Mesenchymal stem cell (in vitro differentiated cells and primary cell): ENCODE measurements at regions not wholly inside any gene's neighbourhood (a gene's known extent, or its start where the extent isn't known, plus 50 kb on each side); places are given as distances from the start of the nearest gene placed in this dataset.

ENCODE experiments used
- DNase-seq: peaks from one replicate; pipeline ENCODE4 v3.0.0-alpha.2; 2013
- H2AFZ ChIP-seq: one replicate; pipeline ENCODE4 v1.6.1; 2013; ENCODE audit warnings: low read depth, mild to moderate bottlenecking, control low read depth, inconsistent platforms, low read length, moderate library complexity
- H2AK5ac ChIP-seq: 2 replicates; pipeline ENCODE4 v1.6.1; 2013; ENCODE audit warnings: low read length, moderate library complexity, mild to moderate bottlenecking, inconsistent platforms; ENCODE audit not compliant: severe bottlenecking
- H2BK120ac ChIP-seq: one replicate; pipeline ENCODE4 v1.6.1; 2013; ENCODE audit warnings: low read depth, mild to moderate bottlenecking, inconsistent platforms, low read length, moderate library complexity
- H2BK12ac ChIP-seq, 2 experiments: one replicate each; pipeline ENCODE4 v1.6.1; 2013; ENCODE audit warnings: inconsistent platforms in 2 of 2, low read length in 2 of 2, mild to moderate bottlenecking in 2 of 2, moderate library complexity in 2 of 2, control low read depth in 1 of 2
- H2BK15ac ChIP-seq: one replicate; pipeline ENCODE4 v1.6.1; 2013; ENCODE audit warnings: mild to moderate bottlenecking, low read depth, inconsistent platforms; ENCODE audit not compliant: poor library complexity, severe bottlenecking
- H2BK5ac ChIP-seq: 2 replicates; pipeline ENCODE4 v1.6.1; 2013; ENCODE audit warnings: low read depth, mild to moderate bottlenecking, low read length, control low read depth, inconsistent platforms; ENCODE audit not compliant: poor library complexity, severe bottlenecking
- H3K14ac ChIP-seq, 2 experiments: one replicate each; pipeline ENCODE4 v1.6.1; 2013; ENCODE audit warnings: inconsistent platforms in 2 of 2, low read length in 2 of 2, control low read depth in 1 of 2, mild to moderate bottlenecking in 1 of 2, moderate library complexity in 1 of 2
- H3K18ac ChIP-seq, 2 experiments: one replicate each; pipeline ENCODE4 v1.6.1; 2013; ENCODE audit warnings: inconsistent platforms in 2 of 2, low read length in 2 of 2, control low read depth in 1 of 2, low read depth in 1 of 2, mild to moderate bottlenecking in 1 of 2
- H3K23ac ChIP-seq, 2 experiments: one replicate each; pipeline ENCODE4 v1.6.1; 2013; ENCODE audit warnings: inconsistent platforms in 2 of 2, low read length in 2 of 2, mild to moderate bottlenecking in 2 of 2, moderate library complexity in 2 of 2, control low read depth in 1 of 2
- H3K27ac ChIP-seq: 2 replicates; pipeline ENCODE4 v1.5.1; 2013; ENCODE audit warnings: mild to moderate bottlenecking, moderate library complexity, low read length, control low read depth, inconsistent platforms; ENCODE audit not compliant: poor library complexity, severe bottlenecking
- H3K27me3 ChIP-seq, 2 experiments: 2 replicates each; pipeline versions ENCODE4 v1.6.1 to v1.7.0; 2013; ENCODE audit warnings: low read length in 2 of 2, mild to moderate bottlenecking in 2 of 2, moderate library complexity in 2 of 2, control low read depth in 1 of 2, inconsistent platforms in 1 of 2; ENCODE audit not compliant: control insufficient read depth in 1 of 2, insufficient read depth in 1 of 2
- H3K36me3 ChIP-seq, 2 experiments: 2 replicates each; pipeline versions ENCODE4 v1.6.1 to v1.7.0; 2013; ENCODE audit warnings: low read length in 2 of 2, control low read depth in 1 of 2, inconsistent platforms in 1 of 2, low read depth in 1 of 2, mild to moderate bottlenecking in 1 of 2; ENCODE audit not compliant: insufficient read depth in 2 of 2, control insufficient read depth in 1 of 2
- H3K4ac ChIP-seq, 2 experiments: one replicate each; pipeline ENCODE4 v1.6.1; 2013; ENCODE audit warnings: inconsistent platforms in 2 of 2, low read length in 2 of 2, mild to moderate bottlenecking in 2 of 2, moderate library complexity in 2 of 2, control low read depth in 1 of 2, low read depth in 1 of 2
- H3K4me1 ChIP-seq: 2 replicates; pipeline ENCODE4 v1.6.1; 2013; ENCODE audit warnings: low read depth, low read length, control low read depth; ENCODE audit not compliant: control insufficient read depth, insufficient read depth
- H3K4me2 ChIP-seq: 2 replicates; pipeline ENCODE4 v1.6.1; 2013; ENCODE audit warnings: low read length, mild to moderate bottlenecking, inconsistent platforms; ENCODE audit not compliant: poor library complexity, severe bottlenecking
- H3K4me3 ChIP-seq, 2 experiments: 2 replicates each; pipeline versions ENCODE4 v1.5.1 to v1.7.0; 2013; ENCODE audit warnings: low read length in 2 of 2, mild to moderate bottlenecking in 2 of 2, control low read depth in 1 of 2, low read depth in 1 of 2; ENCODE audit not compliant: insufficient read depth in 1 of 2
- H3K79me1 ChIP-seq: replicated peaks from 2 replicates; pipeline ENCODE4 v1.6.1; 2013; ENCODE audit warnings: mild to moderate bottlenecking, control low read depth, low read length, inconsistent platforms; ENCODE audit not compliant: poor library complexity, severe bottlenecking
- H3K9ac ChIP-seq: 2 replicates; pipeline ENCODE4 v1.7.0; 2013; ENCODE audit warnings: mild to moderate bottlenecking, low read length, moderate library complexity
- H3K9me3 ChIP-seq: 2 replicates; pipeline ENCODE4 v1.7.0; 2013; ENCODE audit warnings: mild to moderate bottlenecking, low read length; ENCODE audit not compliant: control insufficient read depth
- H4K8ac ChIP-seq: one replicate; pipeline ENCODE4 v1.6.1; 2013; ENCODE audit warnings: inconsistent platforms, mild to moderate bottlenecking, low read length, moderate library complexity
- H4K91ac ChIP-seq: one replicate; pipeline ENCODE4 v1.6.1; 2013; ENCODE audit warnings: mild to moderate bottlenecking, low read length, inconsistent platforms
- WGBS: methylation state at CpG from one replicate; pipeline ENCODE4 v1.1.7; 2013; ENCODE audit warnings: mixed read lengths; 5-methylcytosine and 5-hydroxymethylcytosine counted together

DNA sequence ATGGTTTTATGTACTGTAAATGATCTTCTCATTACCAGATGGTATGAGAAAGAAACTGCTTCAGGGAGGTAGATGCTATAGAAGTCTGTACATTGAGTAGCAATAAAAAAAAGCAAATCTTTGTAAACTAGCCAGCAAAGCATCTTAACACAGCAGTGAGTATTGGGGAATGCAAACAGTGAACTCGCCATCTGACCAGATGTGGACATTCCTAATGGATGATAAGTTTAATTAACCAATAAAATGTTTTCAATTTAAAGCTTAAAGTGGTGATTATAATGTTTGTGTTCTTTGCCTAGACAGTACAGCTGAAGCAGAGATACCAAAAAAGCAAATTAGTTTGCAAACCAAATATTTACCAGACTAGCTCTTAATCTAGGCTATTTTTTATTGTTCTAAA, 1144.2 kb downstream of the FAT4 start:
- Histone ChIP-seq H3K23ac (no peak overlapping the region), H3K9ac (no peak overlapping the region), H3K4me2 (no peak overlapping the region), H3K4me1 (no peaks in the 10 kb centered on the region), H2AFZ (no peak overlapping the region), H3K27ac (no peak overlapping the region), H2BK120ac (no peak overlapping the region), H2BK5ac (no peak overlapping the region), H3K36me3 (no peaks in the 10 kb centered on the region), H3K4ac (no peak overlapping the region), H2BK15ac (no peak overlapping the region), H4K8ac (no peak overlapping the region), H2AK5ac (no peak overlapping the region), H4K91ac (no peak overlapping the region), H3K18ac (no peak overlapping the region), H3K4me3 (no peak overlapping the region), H3K79me1 (no peaks in the 10 kb centered on the region), H2BK12ac (no peak overlapping the region), H3K9me3 (no peaks in the 10 kb centered on the region), H3K27me3 (no peaks in the 10 kb centered on the region), H3K14ac (no peak overlapping the region)
- WGBS: no CpG with 5 or more reads among the region's 1 CpG
- DNase-seq: no peak

DNA sequence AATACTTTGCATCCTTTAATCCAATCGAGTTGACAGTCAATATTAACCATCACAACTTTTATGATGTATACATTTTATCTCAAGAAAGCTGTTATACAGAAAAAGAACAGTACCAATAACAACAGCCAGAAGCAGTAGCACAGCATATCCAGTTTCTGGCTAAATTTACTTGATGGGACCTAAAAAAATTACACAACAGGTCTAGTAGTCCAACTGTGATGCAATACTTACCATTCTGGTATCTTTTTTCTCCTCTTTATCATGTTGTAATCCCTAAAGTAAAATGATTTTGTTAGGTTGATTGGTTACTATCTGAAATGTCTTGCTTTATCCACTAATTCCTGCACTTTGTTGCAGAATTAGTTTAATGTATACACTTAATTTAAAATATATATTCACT, 1150.6 kb downstream of the FAT4 start:
- Histone ChIP-seq H3K36me3 (no peaks in the 10 kb centered on the region), H3K79me1 (no peaks in the 10 kb centered on the region), H3K23ac (no peak overlapping the region), H3K14ac (no peak overlapping the region), H3K4me1 (no peaks in the 10 kb centered on the region), H2BK15ac (no peak overlapping the region), H3K18ac (no peak overlapping the region), H2BK12ac (no peak overlapping the region), H3K4ac (no peak overlapping the region), H2AFZ (no peak overlapping the region), H3K9ac (no peak overlapping the region), H3K27me3 (no peaks in the 10 kb centered on the region), H3K27ac (no peak overlapping the region), H2BK120ac (no peak overlapping the region), H4K8ac (no peak overlapping the region), H3K4me3 (no peak overlapping the region), H3K9me3 (no peaks in the 10 kb centered on the region), H3K4me2 (no peak overlapping the region), H2AK5ac (no peak overlapping the region), H4K91ac (no peak overlapping the region), H2BK5ac (no peak overlapping the region)
- no peak for DNase-seq
- 86% methylated on average over 1 of the region's 1 CpG for WGBS

- no peaks in the 10 kb centered on the region for H3K9me3 ChIP-seq
- H2BK12ac ChIP-seq: no peak overlapping the region
- no peak overlapping the region for H2AFZ ChIP-seq
- H3K9ac ChIP-seq: no peak overlapping the region
- H2BK15ac ChIP-seq: no peak overlapping the region
- no peak overlapping the region for H3K4me3 ChIP-seq
- no peak for DNase-seq
- H3K4ac ChIP-seq: no peak overlapping the region
- no peak overlapping the region for H3K27ac ChIP-seq
- H2AK5ac ChIP-seq: no peak overlapping the region
- H4K8ac ChIP-seq: no peak overlapping the region
- 100% methylated on average over 1 of the region's 2 CpGs for WGBS
- H3K79me1 ChIP-seq: no peaks in the 10 kb centered on the region
- H3K14ac ChIP-seq: no peak overlapping the region
- no peak overlapping the region for H3K4me2 ChIP-seq
- H3K27me3 ChIP-seq: no peaks in the 10 kb centered on the region
- no peak overlapping the region for H2BK5ac ChIP-seq
- H3K4me1 ChIP-seq: no peaks in the 10 kb centered on the region
- no peak overlapping the region for H2BK120ac ChIP-seq
- H4K91ac ChIP-seq: no peak overlapping the region
- no peak overlapping the region for H3K18ac ChIP-seq
- H3K36me3 ChIP-seq: no peaks in the 10 kb centered on the region
- H3K23ac ChIP-seq: no peak overlapping the region
Measured at GRCh38 chr4:126466848-126467247, 1152.1 kb downstream of the FAT4 start.

DNA sequence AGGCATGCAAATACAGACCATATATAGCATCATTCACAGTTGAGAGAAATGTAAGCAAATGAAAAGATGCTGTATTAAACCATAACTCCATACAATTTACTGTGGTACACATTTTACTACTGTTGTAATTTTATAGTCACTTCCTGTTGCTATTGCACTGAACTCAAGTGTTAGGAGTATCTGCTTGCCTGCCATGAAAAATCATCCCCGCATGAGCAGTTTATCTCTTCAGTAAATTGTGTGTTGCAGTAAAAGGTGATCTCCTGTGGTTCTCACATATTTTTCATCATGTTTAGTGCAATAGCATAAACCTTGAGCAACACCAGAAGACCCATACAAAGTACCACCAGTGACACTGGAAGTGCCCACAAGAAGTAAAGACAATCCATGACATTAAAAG, 1153.4 kb downstream of the FAT4 start:
- Histone ChIP-seq H3K27ac (no peak overlapping the region), H3K36me3 (no peaks in the 10 kb centered on the region), H2BK120ac (peak overlapping the region; percentile 19), H3K79me1 (no peaks in the 10 kb centered on the region), H3K27me3 (no peaks in the 10 kb centered on the region), H4K8ac (no peak overlapping the region), H2BK12ac (peak overlapping the region in 1 of 2 experiments; percentile 89), H4K91ac (peak overlapping the region; percentile 50), H3K4me2 (no peak overlapping the region), H3K23ac (no peak overlapping the region), H2AK5ac (no peak overlapping the region), H3K18ac (peak overlapping the region in 1 of 2 experiments; percentile 70), H3K14ac (no peak overlapping the region), H3K4me3 (no peak overlapping the region), H3K4ac (no peak overlapping the region), H2BK15ac (no peak overlapping the region), H2AFZ (no peak overlapping the region), H3K9ac (no peak overlapping the region), H3K9me3 (no peaks in the 10 kb centered on the region), H2BK5ac (no peak overlapping the region), H3K4me1 (no peaks in the 10 kb centered on the region)
- WGBS: 100% methylated on average over 1 of the region's 1 CpG
- no peak for DNase-seq
